Activated CD8-positive, alpha-beta T cell treated with anti-CD3 and anti-CD28 coated beads for 36 hours (primary cell): ENCODE measurements at regions not wholly inside any gene's neighbourhood (a gene's known extent, or its start where the extent isn't known, plus 50 kb on each side); places are given as distances from the start of the nearest gene placed in this dataset.

ENCODE experiments used
- ATAC-seq: fragments of 200-7000 bp; cut with Tn5 transposase; one replicate; pipeline ENCODE4 v1.10.0; 2021; ENCODE audit warnings: mild to moderate bottlenecking, moderate library complexity
- CTCF ChIA-PET: fragments of 350-600 bp; sonication (Branson Sonifier 250); formaldehyde crosslinking; loops from one replicate; lab custom pipeline; 2021; ENCODE audit warnings: antibody characterized with exemption; lab: Charles Lee
- POLR2A ChIA-PET: fragments of 350-600 bp; sonication (Branson Sonifier 250); formaldehyde crosslinking; loops from one replicate; lab custom pipeline; 2021; ENCODE audit warnings: antibody characterized with exemption; lab: Charles Lee
- DNase-seq: peaks from one replicate; pipeline ENCODE4 v3.0.0-alpha.2; 2020
- H3K27ac Mint-ChIP-seq: one replicate; pipeline ENCODE4 v1.8.0; 2021; ENCODE audit warnings: mild to moderate bottlenecking, mixed read lengths
- H3K27me3 Mint-ChIP-seq: one replicate; pipeline ENCODE4 v1.8.0; 2021; ENCODE audit warnings: mixed read lengths
- H3K36me3 Mint-ChIP-seq: one replicate; pipeline ENCODE4 v1.8.0; 2021; ENCODE audit warnings: low read depth, mixed read lengths
- H3K4me1 Mint-ChIP-seq: one replicate; pipeline ENCODE4 v1.8.0; 2021; ENCODE audit warnings: low read depth, mixed read lengths
- H3K4me3 Mint-ChIP-seq: one replicate; pipeline ENCODE4 v1.8.0; 2021; ENCODE audit warnings: mild to moderate bottlenecking, moderate library complexity, mixed read lengths
- H3K9me3 Mint-ChIP-seq: one replicate; pipeline ENCODE4 v1.8.0; 2021; ENCODE audit warnings: mixed read lengths
- intact Hi-C: fragments of 100-400 bp; cut with micrococcal nuclease; formaldehyde crosslinking; loops from one replicate; pipeline ENCODE4 v1.10.0; 2022
- TF ChIP-seq, protein P1 (sequence below): fragments of 200-600 bp; IDR thresholded peaks from one replicate; pipeline ENCODE4 v1.8.0; 2022; ENCODE audit warnings: antibody characterized with exemption, mild to moderate bottlenecking

DNA sequence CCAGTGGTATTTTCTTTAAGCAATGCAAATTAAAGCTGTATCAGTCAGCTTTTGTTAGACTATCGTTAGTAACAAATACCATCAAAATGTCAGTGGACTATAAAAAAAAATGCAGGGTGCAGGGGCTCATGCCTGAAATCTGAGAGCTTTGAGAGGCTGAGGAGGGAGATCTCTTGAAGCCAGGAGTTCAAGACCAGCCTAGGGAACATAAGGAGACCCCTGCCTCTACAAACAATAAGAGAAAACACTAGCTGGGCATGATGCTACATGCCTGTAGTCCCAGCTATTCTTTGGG lies 253.7 kb downstream of the MYCN start:
- Mint-ChIP-seq H3K27ac (no peak overlapping the region), H3K36me3 (no peaks in the 10 kb centered on the region), H3K27me3 (no peaks in the 10 kb centered on the region), H3K4me3 (no peak overlapping the region), H3K4me1 (no peaks in the 10 kb centered on the region), H3K9me3 (no peaks in the 10 kb centered on the region)
- no peak for ATAC-seq
- no peak for DNase-seq
- TF ChIP-seq, protein P1, sequence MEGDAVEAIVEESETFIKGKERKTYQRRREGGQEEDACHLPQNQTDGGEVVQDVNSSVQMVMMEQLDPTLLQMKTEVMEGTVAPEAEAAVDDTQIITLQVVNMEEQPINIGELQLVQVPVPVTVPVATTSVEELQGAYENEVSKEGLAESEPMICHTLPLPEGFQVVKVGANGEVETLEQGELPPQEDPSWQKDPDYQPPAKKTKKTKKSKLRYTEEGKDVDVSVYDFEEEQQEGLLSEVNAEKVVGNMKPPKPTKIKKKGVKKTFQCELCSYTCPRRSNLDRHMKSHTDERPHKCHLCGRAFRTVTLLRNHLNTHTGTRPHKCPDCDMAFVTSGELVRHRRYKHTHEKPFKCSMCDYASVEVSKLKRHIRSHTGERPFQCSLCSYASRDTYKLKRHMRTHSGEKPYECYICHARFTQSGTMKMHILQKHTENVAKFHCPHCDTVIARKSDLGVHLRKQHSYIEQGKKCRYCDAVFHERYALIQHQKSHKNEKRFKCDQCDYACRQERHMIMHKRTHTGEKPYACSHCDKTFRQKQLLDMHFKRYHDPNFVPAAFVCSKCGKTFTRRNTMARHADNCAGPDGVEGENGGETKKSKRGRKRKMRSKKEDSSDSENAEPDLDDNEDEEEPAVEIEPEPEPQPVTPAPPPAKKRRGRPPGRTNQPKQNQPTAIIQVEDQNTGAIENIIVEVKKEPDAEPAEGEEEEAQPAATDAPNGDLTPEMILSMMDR = no peak
- intact Hi-C loops = no loop called here
- ChIA-PET POLR2A (no interaction called here), CTCF (no interaction called here)

DNA sequence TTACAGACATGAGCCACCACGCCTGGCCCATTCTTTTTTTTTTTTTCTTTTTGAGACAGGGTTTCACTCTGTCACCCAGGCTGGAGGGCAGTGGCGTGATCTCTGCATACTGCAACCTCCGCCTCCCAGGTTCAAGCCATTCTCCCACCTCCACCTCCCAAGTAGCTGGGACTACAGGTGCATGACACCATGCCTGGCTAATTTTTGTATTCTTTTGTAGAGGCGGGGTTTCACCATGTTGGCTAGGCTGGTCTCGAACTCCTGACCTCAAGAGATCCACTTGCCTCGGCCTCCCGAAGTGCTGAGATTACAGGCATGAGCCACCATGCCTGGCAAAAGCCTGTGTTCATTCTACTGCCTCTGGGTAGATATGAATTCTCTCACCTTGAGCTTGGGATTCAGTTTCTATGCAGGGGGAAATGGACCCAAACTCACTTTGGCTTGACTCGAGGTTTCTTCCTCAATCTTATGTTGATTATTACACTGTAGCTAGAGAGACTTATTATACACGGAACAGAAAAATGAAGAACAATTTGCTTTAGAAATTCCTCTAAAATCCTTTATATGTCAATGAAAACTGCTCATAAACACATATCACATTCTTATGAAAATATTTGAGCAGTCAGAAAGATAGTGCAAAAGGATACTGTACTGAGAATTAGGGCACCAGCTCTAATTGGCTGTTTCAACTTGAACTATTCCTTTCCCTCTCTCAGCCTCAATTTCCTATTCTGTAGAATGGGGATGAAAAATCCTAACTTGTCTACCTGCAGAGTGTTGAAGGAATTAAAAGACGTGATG lies 252.3 kb downstream of the MYCN start:
- H3K27ac Mint-ChIP-seq = no peak overlapping the region
- H3K9me3 Mint-ChIP-seq = no peaks in the 10 kb centered on the region
- CTCF ChIA-PET = no interaction called here

DNA sequence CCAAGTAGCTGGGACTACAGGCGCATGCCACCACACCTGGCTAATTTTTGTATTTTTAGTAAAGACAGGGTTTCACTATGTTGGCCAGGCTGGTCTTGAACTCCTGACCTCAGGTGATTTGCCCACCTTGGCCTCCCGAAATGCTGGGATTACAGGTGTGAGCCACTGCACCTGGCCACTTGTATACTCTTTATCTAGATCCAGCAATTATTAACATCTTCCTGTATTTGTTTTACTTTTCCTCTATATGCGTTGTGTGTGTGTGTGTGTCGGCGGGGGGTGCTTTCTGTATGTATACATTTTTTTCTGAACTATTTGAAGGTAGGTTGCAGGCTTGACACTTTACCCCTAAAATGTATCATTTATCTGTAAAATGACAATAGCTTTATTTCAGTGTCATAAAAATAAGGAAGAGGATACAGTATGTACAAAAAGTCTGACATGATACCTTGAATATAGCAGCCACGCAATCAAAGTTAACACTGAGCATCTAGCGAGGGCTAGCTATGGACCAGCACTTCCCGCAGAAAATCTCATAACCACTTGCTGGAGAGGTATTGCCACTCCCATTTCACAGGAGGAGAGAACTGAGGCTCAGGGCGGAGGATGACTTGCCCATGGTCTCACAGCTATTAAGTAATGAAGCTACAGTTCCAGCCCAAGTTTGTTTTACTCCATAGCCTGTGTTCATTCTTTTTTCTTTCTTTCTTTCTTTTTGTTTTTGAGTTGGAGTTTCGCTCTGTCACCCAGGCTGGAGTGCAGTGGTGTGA lies 251.3 kb downstream of the MYCN start:
- Mint-ChIP-seq H3K4me3 (no peak overlapping the region), H3K27me3 (peaks cover 2% of the 10 kb centered on the region), H3K27ac (no peak overlapping the region), H3K9me3 (no peaks in the 10 kb centered on the region), H3K4me1 (no peaks in the 10 kb centered on the region), H3K36me3 (no peaks in the 10 kb centered on the region)
- CTCF ChIA-PET = no interaction called here
- DNase-seq (no peak), ATAC-seq (no peak)
- TF ChIP-seq, protein P1 = no peak
- intact Hi-C loops = no loop called here
- POLR2A ChIA-PET = no interaction called here

More for the DNA sequence above, 252.3 kb downstream of the MYCN start:
- no peaks in the 10 kb centered on the region for H3K36me3 Mint-ChIP-seq
- no peaks in the 10 kb centered on the region for H3K4me1 Mint-ChIP-seq
- POLR2A ChIA-PET = no interaction called here
- H3K4me3 Mint-ChIP-seq = no peak overlapping the region
- no peak for ATAC-seq
- TF ChIP-seq, protein P1 = no peak
- DNase-seq = no peak
- intact Hi-C loops = no loop called here
- H3K27me3 Mint-ChIP-seq = no peaks in the 10 kb centered on the region

DNA sequence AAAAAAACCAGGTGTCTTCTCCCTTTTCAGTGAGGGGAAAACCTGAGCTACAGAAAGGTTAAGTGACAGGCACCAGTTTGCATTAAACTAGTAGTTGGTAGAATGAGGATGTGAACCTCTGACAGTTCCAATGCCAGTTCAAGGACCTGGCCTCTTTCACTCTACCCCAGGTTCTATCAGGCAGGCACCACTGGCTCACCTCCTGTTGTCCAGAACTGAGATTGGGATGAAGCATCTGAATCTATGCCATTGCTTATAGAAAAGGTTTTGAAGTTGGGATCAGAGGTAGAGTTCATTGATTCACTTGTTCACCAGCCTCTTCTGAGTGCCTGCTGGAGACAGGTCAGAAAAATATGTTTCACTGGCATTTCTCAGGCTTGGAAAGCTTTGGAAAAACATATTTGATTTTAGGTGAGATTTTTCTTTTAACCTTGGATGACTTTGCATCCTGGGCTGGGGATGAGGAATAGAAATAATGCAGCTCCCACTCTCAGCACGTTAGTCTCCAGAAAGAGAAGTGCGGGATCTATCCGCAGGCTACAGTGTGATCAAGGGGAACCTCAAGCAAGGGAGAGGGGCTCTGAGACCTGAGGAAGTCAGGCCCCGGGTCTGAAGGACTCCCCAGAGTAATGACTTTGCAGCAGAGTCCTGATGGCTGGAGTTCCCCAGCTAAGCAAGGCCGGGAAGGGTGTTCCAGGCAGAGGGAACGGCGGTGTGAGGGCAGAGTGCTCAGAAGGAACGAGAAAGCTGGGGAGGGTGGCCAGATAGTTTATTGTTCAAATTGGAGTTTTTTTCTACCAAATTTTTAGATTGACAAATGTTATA lies 250.3 kb downstream of the MYCN start:
- Mint-ChIP-seq H3K4me1 (no peaks in the 10 kb centered on the region), H3K9me3 (no peaks in the 10 kb centered on the region), H3K27me3 (peaks cover 2% of the 10 kb centered on the region), H3K36me3 (no peaks in the 10 kb centered on the region), H3K4me3 (no peak overlapping the region), H3K27ac (no peak overlapping the region)
- CTCF ChIA-PET = no interaction called here
- POLR2A ChIA-PET = no interaction called here
- intact Hi-C loops = no loop called here
- ATAC-seq = no peak
- TF ChIP-seq, protein P1 = no peak
- DNase-seq = no peak

DNA sequence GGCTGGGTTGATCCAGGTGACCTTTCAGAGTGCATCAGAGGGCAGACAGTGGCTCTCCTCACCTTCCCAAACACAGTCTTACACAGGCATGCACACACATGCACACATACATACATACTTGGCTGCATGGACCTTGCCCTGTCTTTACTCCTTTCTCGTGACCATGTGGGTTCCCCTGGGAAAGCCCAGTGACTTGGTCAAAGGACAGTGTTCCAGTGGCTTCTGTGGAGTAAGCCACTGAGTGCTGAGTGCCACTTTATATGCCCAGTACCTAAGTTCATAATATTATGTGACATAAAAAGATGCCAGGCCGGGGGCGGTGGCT lies 249.4 kb downstream of the MYCN start:
- CTCF ChIA-PET = no interaction called here
- Mint-ChIP-seq H3K27ac (no peak overlapping the region), H3K4me1 (no peaks in the 10 kb centered on the region)

More for the DNA sequence above, 249.4 kb downstream of the MYCN start:
- peaks cover 2% of the 10 kb centered on the region for H3K27me3 Mint-ChIP-seq
- no peaks in the 10 kb centered on the region for H3K9me3 Mint-ChIP-seq
- DNase-seq = no peak
- no peak overlapping the region for H3K4me3 Mint-ChIP-seq
- H3K36me3 Mint-ChIP-seq = no peaks in the 10 kb centered on the region
- intact Hi-C loops = no loop called here
- no peak for ATAC-seq
- TF ChIP-seq, protein P1 = no peak
- POLR2A ChIA-PET = no interaction called here
